Endothelial cell of umbilical vein (primary cell): ENCODE measurements at regions not wholly inside any gene's neighbourhood (a gene's known extent, or its start where the extent isn't known, plus 50 kb on each side); places are given as distances from the start of the nearest gene placed in this dataset.

Source experiments
- BruUV-seq: library from RNA; stranded (reverse); fragments of 400-500 nt; replicated peaks from 2 replicates; lab custom pipeline; 2021; lab: Mats Ljungman, UMichigan
- CTCF ChIA-PET: fragments of 300-600, 350-600 bp; sonication (Branson Sonifier 250); formaldehyde crosslinking; loops from one replicate; lab custom pipeline; 2021; ENCODE audit warnings: antibody characterized with exemption, inconsistent platforms; lab: Charles Lee
- POLR2A ChIA-PET: fragments of 300-600, 350-600 bp; sonication (Branson Sonifier 250); formaldehyde crosslinking; loops from one replicate; lab custom pipeline; 2021; ENCODE audit warnings: antibody characterized with exemption, inconsistent platforms; lab: Charles Lee
- DNase-seq: peaks from one replicate; pipeline ENCODE4 v3.0.0-alpha.2; 2011; ENCODE audit warnings: low read depth, low spot score
- FAIRE-seq: peaks from 2 replicates; lab custom pipeline; 2011; peaks lifted over from hg19 to GRCh38; lab: Jason Lieb, UNC
- H2AFZ ChIP-seq: 2 replicates; pipeline ENCODE4 v1.6.0; 2012; ENCODE audit warnings: low read depth, low read length, control low read depth, inconsistent platforms
- H3K27ac ChIP-seq: 2 replicates; pipeline ENCODE4 v1.5.1; 2011; ENCODE audit warnings: low read depth, mild to moderate bottlenecking, control low read depth, low read length, moderate library complexity; ENCODE audit not compliant: insufficient read depth
- H3K27me3 ChIP-seq, 2 experiments: 2 replicates each; pipeline versions ENCODE4 v1.6.0 to v1.6.1; 2011; ENCODE audit warnings: low read length in 2 of 2, mixed read lengths in 1 of 2; ENCODE audit not compliant: control insufficient read depth in 2 of 2, insufficient read depth in 2 of 2
- H3K36me3 ChIP-seq, 2 experiments: 2 replicates in 1 of 2; 3 replicates in 1 of 2; pipeline ENCODE4 v1.5.1; 2011; ENCODE audit warnings: low read length in 2 of 2, mild to moderate bottlenecking in 1 of 2, moderate library complexity in 1 of 2; ENCODE audit not compliant: control insufficient read depth in 2 of 2, insufficient read depth in 2 of 2; ENCODE audit errors: extremely low read depth in 1 of 2
- H3K4me1 ChIP-seq: 3 replicates; pipeline ENCODE4 v1.5.1; 2011; ENCODE audit warnings: mild to moderate bottlenecking, low read length; ENCODE audit not compliant: control insufficient read depth, insufficient read depth; ENCODE audit errors: extremely low read depth
- H3K4me2 ChIP-seq: 2 replicates; pipeline ENCODE4 v1.6.1; 2011; ENCODE audit warnings: low read length, control low read depth, mixed read lengths; ENCODE audit not compliant: insufficient read depth
- H3K4me3 ChIP-seq, 3 experiments: fragments of 200-600 bp in 1 of 3; sonication (generic), shearing (Covaris generic) in 1 of 3; replicated peaks in 1 of 3; 2 replicates each; pipeline ENCODE4 v1.5.1; 2011 to 2016; ENCODE audit warnings: control low read depth in 3 of 3, low read length in 3 of 3, mild to moderate bottlenecking in 2 of 3, inconsistent platforms in 1 of 3, low read depth in 1 of 3, moderate library complexity in 1 of 3; ENCODE audit not compliant: insufficient read depth in 1 of 3
- H3K79me2 ChIP-seq: 2 replicates; pipeline ENCODE4 v1.6.0; 2012; ENCODE audit warnings: low read length, inconsistent platforms; ENCODE audit not compliant: control insufficient read depth, insufficient read depth
- H3K9ac ChIP-seq: replicated peaks from 2 replicates; pipeline ENCODE3; 2011; ENCODE audit warnings: low read length, control low read depth; ENCODE audit not compliant: insufficient read depth; ENCODE audit errors: extremely low read depth
- H3K9me1 ChIP-seq: replicated peaks from 3 replicates; pipeline ENCODE4 v1.6.0; 2011; ENCODE audit warnings: mild to moderate bottlenecking, low read length; ENCODE audit not compliant: control insufficient read depth, insufficient read depth; ENCODE audit errors: extremely low read depth
- H3K9me3 ChIP-seq: replicated peaks from 2 replicates; pipeline ENCODE4 v1.5.1; 2012; ENCODE audit warnings: low read length, inconsistent platforms; ENCODE audit not compliant: control insufficient read depth, insufficient read depth
- H4K20me1 ChIP-seq: replicated peaks from 2 replicates; pipeline ENCODE3; 2011; ENCODE audit warnings: mild to moderate bottlenecking, low read length; ENCODE audit not compliant: control insufficient read depth, insufficient read depth; ENCODE audit errors: extremely low read depth
- CTCF ChIP-seq, 2 donors: IDR thresholded peaks; 1 replicate in 1 of 2; 2 replicates in 1 of 2; pipeline ENCODE4 v1.5.1; 2011; ENCODE audit warnings: low read length in 2 of 2, mild to moderate bottlenecking in 2 of 2, moderate library complexity in 2 of 2, control low read depth in 1 of 2, inconsistent platforms in 1 of 2, low read depth in 1 of 2; ENCODE audit not compliant: insufficient read depth in 1 of 2; ENCODE audit errors: extremely low read depth in 1 of 2
- GATA2 ChIP-seq: IDR thresholded peaks from 2 replicates; pipeline ENCODE4 v1.7.0; 2011; ENCODE audit warnings: low read depth, mild to moderate bottlenecking, moderate library complexity, mixed read lengths, low read length; ENCODE audit not compliant: insufficient read length, insufficient read depth
- JUN ChIP-seq: IDR thresholded peaks from 2 replicates; pipeline ENCODE4 v1.6.1; 2011; ENCODE audit warnings: borderline replicate concordance, low read depth; ENCODE audit not compliant: insufficient read length, insufficient read depth
- dilution Hi-C: fragments of 300-500 bp; cut with MboI; formaldehyde crosslinking; loops from one replicate; pipeline ENCODE4 v1.15.0; 2019; ENCODE audit warnings: low sequenced_read_pairs; ENCODE audit not compliant: extremely low pct_ligation_motif_present
- intact Hi-C: fragments of 100-400 bp; cut with micrococcal nuclease; formaldehyde crosslinking; loops from one replicate; pipeline ENCODE4 v1.10.0; 2022

GRCh38 chrY:13537919-13538318 lies 58.1 kb upstream of the UTY start:
- Histone ChIP-seq H4K20me1 (no peaks in the 10 kb centered on the region), H3K9me1 (no peaks in the 10 kb centered on the region), H3K27ac (no peak overlapping the region), H2AFZ (no peak overlapping the region), H3K4me2 (no peak overlapping the region), H3K4me1 (no peaks in the 10 kb centered on the region), H3K27me3 (no peaks in the 10 kb centered on the region), H3K79me2 (no peaks in the 10 kb centered on the region), H3K9ac (no peak overlapping the region), H3K9me3 (no peaks in the 10 kb centered on the region), H3K36me3 (no peaks in the 10 kb centered on the region), H3K4me3 (no peak overlapping the region)
- intact Hi-C loops = no loop called here
- CTCF ChIA-PET = no interaction called here
- DNase-seq (no peak), FAIRE-seq (no peak)
- no TSS peak for BruUV-seq
- dilution Hi-C loops = no loop called here
- TF ChIP-seq CTCF (IDR thresholded peaks at IDR 0.05; ENCODE audit: extremely low read depth in 1 of 2, insufficient read depth in 1 of 2, low read depth in 1 of 2, low read length in 2 of 2) (no peak), JUN (no peak), GATA2 (no peak)
- POLR2A ChIA-PET = no interaction called here
